ENCODE measurements at regions not wholly inside any gene's neighbourhood (a gene's known extent, or its start where the extent isn't known, plus 50 kb on each side); places are given as distances from the start of the nearest gene placed in this dataset.
"Not testable (repeated sequence)": the region's sequence is repeated elsewhere in the genome, so short reads cannot be mapped to it uniquely, and the experiment has no call there.

- Histone ChIP-seq H3K4me3 (no peak overlapping the region), H3K9me3 (no peaks in the 10 kb centered on the region), H3K27me3 (ENCODE audit: low read depth) (no peaks in the 10 kb centered on the region), H3K4me1 (no peaks in the 10 kb centered on the region), H3K36me3 (replicated peaks) (no peaks in the 10 kb centered on the region)
- no peak for DNase-seq (ENCODE audit: low spot score in 2 of 2)
- in situ Hi-C loops (cut with MboI; ENCODE audit: low sequenced_read_pairs): no loop called here
These were observed 452.9 kb downstream of the GUCY1A2 start for GRCh38 chr11:106565326-106565725.

GRCh38 chr11:106568632-106569031, 449.6 kb downstream of the GUCY1A2 start:
- Histone ChIP-seq H3K36me3 (replicated peaks) (no peaks in the 10 kb centered on the region), H3K4me1 (no peaks in the 10 kb centered on the region), H3K4me3 (no peak overlapping the region), H3K27me3 (ENCODE audit: low read depth) (no peaks in the 10 kb centered on the region), H3K9me3 (no peaks in the 10 kb centered on the region)
- in situ Hi-C loops (cut with MboI; ENCODE audit: low sequenced_read_pairs): no loop called here
- no peak for DNase-seq (ENCODE audit: low spot score in 2 of 2)

- H3K4me3 ChIP-seq; H3K4me1 ChIP-seq; in situ Hi-C loops (cut with MboI; ENCODE audit: low sequenced_read_pairs); H3K27me3 ChIP-seq (ENCODE audit: low read depth); H3K9me3 ChIP-seq; H3K36me3 ChIP-seq (replicated peaks); DNase-seq (ENCODE audit: low spot score in 2 of 2): not testable (repeated sequence)
These were observed 440.9 kb downstream of the GUCY1A2 start for GRCh38 chr11:106577384-106577783.

GRCh38 chr11:106581399-106581798, 436.9 kb downstream of the GUCY1A2 start:
- DNase-seq (ENCODE audit: low spot score in 2 of 2): no peak
- Histone ChIP-seq H3K4me1 (no peaks in the 10 kb centered on the region), H3K9me3 (no peaks in the 10 kb centered on the region), H3K27me3 (ENCODE audit: low read depth) (no peaks in the 10 kb centered on the region), H3K36me3 (replicated peaks) (no peaks in the 10 kb centered on the region), H3K4me3 (no peak overlapping the region)
- in situ Hi-C loops (cut with MboI; ENCODE audit: low sequenced_read_pairs): no loop called here

- in situ Hi-C loops (cut with MboI; ENCODE audit: low sequenced_read_pairs): no loop called here
- no peak for DNase-seq (ENCODE audit: low spot score in 2 of 2)
- no peaks in the 10 kb centered on the region for H3K4me1 ChIP-seq
These were observed 433.2 kb downstream of the GUCY1A2 start for GRCh38 chr11:106585061-106585460.

GRCh38 chr11:106594751-106595351, 423.4 kb downstream of the GUCY1A2 start:
- Histone ChIP-seq H3K36me3 (replicated peaks) (no peaks in the 10 kb centered on the region), H3K4me1 (no peaks in the 10 kb centered on the region), H3K9me3 (no peaks in the 10 kb centered on the region), H3K4me3 (no peak overlapping the region), H3K27me3 (ENCODE audit: low read depth) (no peaks in the 10 kb centered on the region)
- no peak for DNase-seq (ENCODE audit: low spot score in 2 of 2)
- in situ Hi-C loops (cut with MboI; ENCODE audit: low sequenced_read_pairs): no loop called here

More at GRCh38 chr11:106585061-106585460, 433.2 kb downstream of the GUCY1A2 start:
- Histone ChIP-seq H3K27me3 (ENCODE audit: low read depth) (no peaks in the 10 kb centered on the region), H3K4me3 (no peak overlapping the region), H3K36me3 (replicated peaks) (no peaks in the 10 kb centered on the region), H3K9me3 (no peaks in the 10 kb centered on the region)

- in situ Hi-C loops (cut with MboI; ENCODE audit: low sequenced_read_pairs): no loop called here
- no peaks in the 10 kb centered on the region for H3K4me1 ChIP-seq
- H3K4me3 ChIP-seq: no peak overlapping the region
- H3K36me3 ChIP-seq (replicated peaks): no peaks in the 10 kb centered on the region
- no peaks in the 10 kb centered on the region for H3K9me3 ChIP-seq
- no peaks in the 10 kb centered on the region for H3K27me3 ChIP-seq (ENCODE audit: low read depth)
- DNase-seq (ENCODE audit: low spot score in 2 of 2): no peak
These were observed 416.5 kb downstream of the GUCY1A2 start for GRCh38 chr11:106601684-106602297.

GRCh38 chr11:106608677-106609076, 409.6 kb downstream of the GUCY1A2 start:
- in situ Hi-C loops (cut with MboI; ENCODE audit: low sequenced_read_pairs): no loop called here
- no peaks in the 10 kb centered on the region for H3K4me1 ChIP-seq

GRCh38 chr11:106614262-106614661, 404.0 kb downstream of the GUCY1A2 start:
- no peak overlapping the region for H3K4me3 ChIP-seq
- in situ Hi-C loops (cut with MboI; ENCODE audit: low sequenced_read_pairs): no loop called here
- no peaks in the 10 kb centered on the region for H3K27me3 ChIP-seq (ENCODE audit: low read depth)
- no peak for DNase-seq (ENCODE audit: low spot score in 2 of 2)
- H3K9me3 ChIP-seq: no peaks in the 10 kb centered on the region
- H3K4me1 ChIP-seq: no peaks in the 10 kb centered on the region
- H3K36me3 ChIP-seq (replicated peaks): no peaks in the 10 kb centered on the region

More at GRCh38 chr11:106608677-106609076, 409.6 kb downstream of the GUCY1A2 start:
- Histone ChIP-seq H3K27me3 (ENCODE audit: low read depth) (no peaks in the 10 kb centered on the region), H3K4me3 (no peak overlapping the region), H3K9me3 (no peaks in the 10 kb centered on the region), H3K36me3 (replicated peaks) (no peaks in the 10 kb centered on the region)
- no peak for DNase-seq (ENCODE audit: low spot score in 2 of 2)

GRCh38 chr11:106619320-106619990, 398.8 kb downstream of the GUCY1A2 start:
- in situ Hi-C loops (cut with MboI; ENCODE audit: low sequenced_read_pairs): no loop called here

GRCh38 chr11:106621484-106621883, 396.8 kb downstream of the GUCY1A2 start:
- no peak overlapping the region for H3K4me3 ChIP-seq
- no peak for DNase-seq (ENCODE audit: low spot score in 2 of 2)
- in situ Hi-C loops (cut with MboI; ENCODE audit: low sequenced_read_pairs): no loop called here
- H3K36me3 ChIP-seq (replicated peaks): no peaks in the 10 kb centered on the region
- H3K27me3 ChIP-seq (ENCODE audit: low read depth): no peaks in the 10 kb centered on the region
- no peaks in the 10 kb centered on the region for H3K4me1 ChIP-seq
- H3K9me3 ChIP-seq: 0 out of 2 replicates have a peak, but pooled peaks cover 2% of the 10 kb centered on the region

More at GRCh38 chr11:106619320-106619990, 398.8 kb downstream of the GUCY1A2 start:
- no peak for DNase-seq (ENCODE audit: low spot score in 2 of 2)
- Histone ChIP-seq H3K4me1 (no peaks in the 10 kb centered on the region), H3K9me3 (0 out of 2 replicates have a peak, but pooled peaks cover 2% of the 10 kb centered on the region), H3K4me3 (no peak overlapping the region), H3K36me3 (replicated peaks) (no peaks in the 10 kb centered on the region), H3K27me3 (ENCODE audit: low read depth) (no peaks in the 10 kb centered on the region)

Measured in HAP-1 (cell line).